OCI-LY7 (cell line): ENCODE measurements at regions not wholly inside any gene's neighbourhood (a gene's known extent, or its start where the extent isn't known, plus 50 kb on each side); places are given as distances from the start of the nearest gene placed in this dataset.
A peak's percentile ranks its signal among the peaks of the same experiment; 100 is the strongest.

Experiments
- EZH2phosphoT487 ChIP-seq: fragments of 200-600 bp; sonication (generic); IDR thresholded peaks from 2 replicates; pipeline ENCODE4 v1.6.1; 2018; ENCODE audit warnings: low read depth, borderline replicate concordance, mild to moderate bottlenecking, mixed run types, antibody characterized with exemption, low read length, moderate library complexity, mixed read lengths
- TF ChIP-seq, protein P1 (sequence below): fragments of 200-600 bp; sonication (generic); conservative IDR thresholded peaks from 2 replicates; pipeline ENCODE4 v1.5.1; 2014; ENCODE audit warnings: mild to moderate bottlenecking, antibody characterized with exemption, low read length, moderate library complexity, mixed read lengths

DNA sequence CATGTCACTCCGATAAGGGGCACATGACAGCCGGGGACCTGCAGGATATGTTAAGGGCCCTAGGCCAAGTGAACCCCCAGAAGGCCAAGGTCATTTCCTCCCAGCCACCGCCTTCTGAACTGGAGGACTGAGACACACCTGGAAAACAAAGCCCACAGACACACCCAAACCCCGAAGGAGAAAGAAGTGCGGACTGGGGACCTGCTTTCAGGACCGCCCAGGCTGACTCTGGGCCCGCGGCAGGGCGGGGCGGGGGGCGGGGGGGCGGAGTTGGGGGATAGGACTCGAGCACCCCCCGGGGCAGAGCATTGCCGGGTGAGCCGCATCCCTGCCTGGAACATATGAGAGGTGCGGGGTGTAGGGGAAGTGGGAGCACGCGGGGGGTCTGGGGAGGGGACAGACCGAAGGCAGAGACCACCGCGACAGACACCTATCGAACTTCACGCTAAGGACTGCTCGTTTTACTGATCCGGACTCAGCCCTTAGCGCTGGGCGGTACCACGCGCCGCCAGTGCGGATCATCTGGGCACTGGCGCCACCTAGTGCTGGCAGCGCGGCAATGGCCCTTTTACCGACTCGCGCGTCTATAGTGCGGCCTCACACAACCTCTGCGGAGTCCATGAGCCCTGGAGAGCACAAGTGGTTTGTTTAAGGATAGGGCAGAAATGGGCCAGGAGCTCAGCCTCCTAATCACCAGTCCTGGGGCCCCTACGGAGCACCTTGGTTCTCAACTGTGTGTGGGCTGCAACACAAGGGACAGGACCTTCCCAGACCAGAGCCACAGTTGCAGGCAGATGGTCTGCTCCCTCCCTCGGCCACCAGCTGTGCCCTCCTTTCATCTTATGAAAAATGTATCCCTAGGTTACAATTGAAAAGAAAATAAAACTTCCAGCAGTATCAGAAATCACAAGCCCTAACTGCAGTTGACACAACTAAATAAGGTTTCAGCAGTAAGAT is 157.6 kb downstream of the HERPUD2 start:
- TF ChIP-seq, protein P1, sequence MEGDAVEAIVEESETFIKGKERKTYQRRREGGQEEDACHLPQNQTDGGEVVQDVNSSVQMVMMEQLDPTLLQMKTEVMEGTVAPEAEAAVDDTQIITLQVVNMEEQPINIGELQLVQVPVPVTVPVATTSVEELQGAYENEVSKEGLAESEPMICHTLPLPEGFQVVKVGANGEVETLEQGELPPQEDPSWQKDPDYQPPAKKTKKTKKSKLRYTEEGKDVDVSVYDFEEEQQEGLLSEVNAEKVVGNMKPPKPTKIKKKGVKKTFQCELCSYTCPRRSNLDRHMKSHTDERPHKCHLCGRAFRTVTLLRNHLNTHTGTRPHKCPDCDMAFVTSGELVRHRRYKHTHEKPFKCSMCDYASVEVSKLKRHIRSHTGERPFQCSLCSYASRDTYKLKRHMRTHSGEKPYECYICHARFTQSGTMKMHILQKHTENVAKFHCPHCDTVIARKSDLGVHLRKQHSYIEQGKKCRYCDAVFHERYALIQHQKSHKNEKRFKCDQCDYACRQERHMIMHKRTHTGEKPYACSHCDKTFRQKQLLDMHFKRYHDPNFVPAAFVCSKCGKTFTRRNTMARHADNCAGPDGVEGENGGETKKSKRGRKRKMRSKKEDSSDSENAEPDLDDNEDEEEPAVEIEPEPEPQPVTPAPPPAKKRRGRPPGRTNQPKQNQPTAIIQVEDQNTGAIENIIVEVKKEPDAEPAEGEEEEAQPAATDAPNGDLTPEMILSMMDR = peak; percentile 89
- TF ChIP-seq EZH2phosphoT487 = no peak
